HG03135 (cell line): ENCODE measurements at regions not wholly inside any gene's neighbourhood (a gene's known extent, or its start where the extent isn't known, plus 50 kb on each side); places are given as distances from the start of the nearest gene placed in this dataset.

Source experiments
- ATAC-seq: cut with Tn5 transposase; IDR thresholded peaks from one replicate; pipeline ENCODE4 v1.9.1; 2021; ENCODE audit warnings: mild to moderate bottlenecking, moderate library complexity; ENCODE audit not compliant: unreplicated experiment

- no peak for ATAC-seq
Observed at GRCh38 chr2:153109793-153110192, 368.8 kb downstream of the RPRM start.

- no peak for ATAC-seq
Observed at GRCh38 chr2:153106802-153107477, 371.6 kb downstream of the RPRM start.

GRCh38 chr2:153105829-153106578 lies 372.6 kb downstream of the RPRM start:
- no peak for ATAC-seq

- ATAC-seq: no peak
Observed at GRCh38 chr2:153101187-153101586, 377.4 kb downstream of the RPRM start.

- no peak for ATAC-seq
Observed at GRCh38 chr2:153100151-153100550, 378.4 kb downstream of the RPRM start.

GRCh38 chr2:153098073-153098472 lies 379.7 kb downstream of the ARL6IP6 start:
- no peak for ATAC-seq

GRCh38 chr2:153096272-153096671 lies 377.9 kb downstream of the ARL6IP6 start:
- ATAC-seq: no peak

GRCh38 chr2:153091344-153091743 lies 372.9 kb downstream of the ARL6IP6 start:
- ATAC-seq: no peak

- ATAC-seq: no peak
Observed at GRCh38 chr2:153079315-153079714, 360.9 kb downstream of the ARL6IP6 start.

- ATAC-seq: no peak
Observed at GRCh38 chr2:153077311-153077710, 358.9 kb downstream of the ARL6IP6 start.

GRCh38 chr2:153074207-153074606 lies 355.8 kb downstream of the ARL6IP6 start:
- ATAC-seq: no peak

- no peak for ATAC-seq
Observed at GRCh38 chr2:153072813-153073212, 354.4 kb downstream of the ARL6IP6 start.

- no peak for ATAC-seq
Observed at GRCh38 chr2:153072077-153072476, 353.7 kb downstream of the ARL6IP6 start.

- no peak for ATAC-seq
Observed at GRCh38 chr2:153071090-153071489, 352.7 kb downstream of the ARL6IP6 start.

- ATAC-seq: no peak
Observed at GRCh38 chr2:153068915-153069314, 350.5 kb downstream of the ARL6IP6 start.

GRCh38 chr2:153068052-153068451 lies 349.6 kb downstream of the ARL6IP6 start:
- no peak for ATAC-seq

GRCh38 chr2:153059338-153060052 lies 341.1 kb downstream of the ARL6IP6 start:
- ATAC-seq: no peak

- no peak for ATAC-seq
Observed at GRCh38 chr2:153057743-153058142, 339.3 kb downstream of the ARL6IP6 start.

GRCh38 chr2:153055182-153055581 lies 336.8 kb downstream of the ARL6IP6 start:
- ATAC-seq: no peak

GRCh38 chr2:153052807-153053559 lies 334.6 kb downstream of the ARL6IP6 start:
- ATAC-seq: no peak

- ATAC-seq: no peak
Observed at GRCh38 chr2:153047220-153047619, 328.8 kb downstream of the ARL6IP6 start.
